ENCODE measurements at regions not wholly inside any gene's neighbourhood (a gene's known extent, or its start where the extent isn't known, plus 50 kb on each side); places are given as distances from the start of the nearest gene placed in this dataset.

DNA sequence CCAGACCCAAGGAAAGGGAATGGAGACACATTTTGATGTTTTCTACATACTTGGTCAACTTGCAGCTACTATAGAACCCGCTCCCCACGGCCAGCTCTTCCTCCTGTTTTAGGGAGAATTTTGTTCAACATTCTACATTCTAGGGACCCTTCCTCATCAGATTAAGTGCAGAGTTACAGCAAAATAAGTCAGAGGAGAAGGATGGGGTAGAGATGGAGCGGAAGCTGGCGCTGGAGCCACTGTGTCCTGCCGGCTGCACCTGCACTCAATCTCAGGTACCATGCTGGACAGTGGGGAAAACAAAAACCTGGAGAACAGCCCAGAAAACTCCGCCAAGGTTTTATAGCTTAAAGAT is 79.4 kb upstream of the EN2 start:
- FAIRE-seq (no peak), DNase-seq (ENCODE audit: insufficient read length, low spot score) (no peak)
- TF ChIP-seq, protein P1, sequence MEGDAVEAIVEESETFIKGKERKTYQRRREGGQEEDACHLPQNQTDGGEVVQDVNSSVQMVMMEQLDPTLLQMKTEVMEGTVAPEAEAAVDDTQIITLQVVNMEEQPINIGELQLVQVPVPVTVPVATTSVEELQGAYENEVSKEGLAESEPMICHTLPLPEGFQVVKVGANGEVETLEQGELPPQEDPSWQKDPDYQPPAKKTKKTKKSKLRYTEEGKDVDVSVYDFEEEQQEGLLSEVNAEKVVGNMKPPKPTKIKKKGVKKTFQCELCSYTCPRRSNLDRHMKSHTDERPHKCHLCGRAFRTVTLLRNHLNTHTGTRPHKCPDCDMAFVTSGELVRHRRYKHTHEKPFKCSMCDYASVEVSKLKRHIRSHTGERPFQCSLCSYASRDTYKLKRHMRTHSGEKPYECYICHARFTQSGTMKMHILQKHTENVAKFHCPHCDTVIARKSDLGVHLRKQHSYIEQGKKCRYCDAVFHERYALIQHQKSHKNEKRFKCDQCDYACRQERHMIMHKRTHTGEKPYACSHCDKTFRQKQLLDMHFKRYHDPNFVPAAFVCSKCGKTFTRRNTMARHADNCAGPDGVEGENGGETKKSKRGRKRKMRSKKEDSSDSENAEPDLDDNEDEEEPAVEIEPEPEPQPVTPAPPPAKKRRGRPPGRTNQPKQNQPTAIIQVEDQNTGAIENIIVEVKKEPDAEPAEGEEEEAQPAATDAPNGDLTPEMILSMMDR (IDR thresholded peaks at IDR 0.05; ENCODE audit: insufficient read depth, missing control alignments) = no peak

DNA sequence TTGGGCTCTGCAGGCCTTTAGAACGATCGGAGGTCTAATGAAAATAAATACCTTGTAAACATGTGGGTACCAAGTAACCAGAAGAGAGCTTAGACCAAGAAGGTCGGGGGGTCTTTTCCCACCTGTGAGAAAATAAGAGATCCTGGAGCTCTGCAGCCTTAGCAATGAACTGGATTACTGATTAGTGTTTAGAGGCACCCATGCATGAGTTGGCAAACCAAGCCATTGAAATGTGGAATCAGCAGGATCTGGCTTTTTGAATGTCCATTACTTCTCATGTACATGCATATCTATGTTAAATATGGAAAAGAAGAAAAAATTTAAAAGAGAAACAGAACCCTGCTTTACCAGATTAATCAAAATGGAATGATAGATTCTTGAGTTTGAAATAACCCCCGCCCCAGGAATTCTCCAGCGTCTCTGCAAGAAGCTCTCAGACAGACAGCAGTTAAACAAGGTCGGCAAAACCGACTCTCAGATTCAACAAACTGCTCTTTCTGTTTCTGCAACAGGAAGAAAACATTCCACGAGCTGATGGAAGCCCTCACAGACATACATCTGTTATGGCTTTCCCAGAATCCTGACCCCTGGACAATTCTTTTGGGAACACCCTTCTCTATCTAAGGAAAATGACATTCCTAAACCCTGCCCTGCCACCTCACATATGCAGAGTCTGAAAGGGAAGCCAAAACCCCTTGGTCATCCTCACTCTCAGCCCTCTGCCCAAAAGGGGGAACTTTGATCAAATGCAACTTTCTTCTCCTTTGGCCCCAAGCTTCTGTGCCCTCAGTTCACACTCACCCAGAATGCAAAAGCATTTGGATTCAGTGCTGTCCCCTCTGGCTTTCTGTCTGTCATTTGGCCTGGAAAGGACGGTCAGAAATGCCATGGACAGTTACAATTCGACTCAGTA is 78.7 kb upstream of the EN2 start:
- no peak for FAIRE-seq
- TF ChIP-seq, protein P1 (IDR thresholded peaks at IDR 0.05; ENCODE audit: insufficient read depth, missing control alignments) = no peak
- no peak for DNase-seq (ENCODE audit: insufficient read length, low spot score)

DNA sequence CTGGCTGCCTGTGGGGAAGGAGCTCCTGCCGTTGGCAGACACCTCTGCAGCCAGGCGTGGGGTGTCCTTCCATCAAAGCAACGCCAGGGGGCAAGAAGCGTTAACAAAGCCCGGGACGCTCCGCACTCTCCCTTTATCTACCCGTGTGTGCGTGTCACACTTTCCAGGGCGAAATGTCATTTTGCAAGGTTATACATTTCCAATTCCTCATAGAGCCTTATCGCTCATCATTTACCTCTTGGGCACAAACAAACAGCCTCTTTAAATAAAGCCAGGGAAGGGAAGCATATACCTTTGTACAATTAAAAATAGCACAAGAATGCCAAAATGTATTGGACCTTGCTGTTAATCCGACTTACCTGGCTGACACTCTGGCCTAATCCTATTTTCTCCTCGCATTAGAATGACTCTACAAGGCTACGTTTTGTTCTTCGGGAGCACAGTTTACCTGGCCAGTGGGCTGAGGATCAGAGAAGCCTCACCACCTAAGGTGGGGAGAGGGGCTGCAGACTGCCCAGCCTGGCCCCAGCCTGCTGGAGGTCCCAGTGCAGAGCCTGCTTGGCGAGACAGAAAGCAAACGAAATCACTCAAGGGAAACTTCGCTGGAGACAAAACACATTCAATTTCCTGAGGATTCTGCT is 77.6 kb upstream of the EN2 start:
- peak; percentile 73 for DNase-seq (ENCODE audit: insufficient read length, low spot score)
- FAIRE-seq = no peak
- TF ChIP-seq, protein P1 (IDR thresholded peaks at IDR 0.05; ENCODE audit: insufficient read depth, missing control alignments) = peak; percentile 61

DNA sequence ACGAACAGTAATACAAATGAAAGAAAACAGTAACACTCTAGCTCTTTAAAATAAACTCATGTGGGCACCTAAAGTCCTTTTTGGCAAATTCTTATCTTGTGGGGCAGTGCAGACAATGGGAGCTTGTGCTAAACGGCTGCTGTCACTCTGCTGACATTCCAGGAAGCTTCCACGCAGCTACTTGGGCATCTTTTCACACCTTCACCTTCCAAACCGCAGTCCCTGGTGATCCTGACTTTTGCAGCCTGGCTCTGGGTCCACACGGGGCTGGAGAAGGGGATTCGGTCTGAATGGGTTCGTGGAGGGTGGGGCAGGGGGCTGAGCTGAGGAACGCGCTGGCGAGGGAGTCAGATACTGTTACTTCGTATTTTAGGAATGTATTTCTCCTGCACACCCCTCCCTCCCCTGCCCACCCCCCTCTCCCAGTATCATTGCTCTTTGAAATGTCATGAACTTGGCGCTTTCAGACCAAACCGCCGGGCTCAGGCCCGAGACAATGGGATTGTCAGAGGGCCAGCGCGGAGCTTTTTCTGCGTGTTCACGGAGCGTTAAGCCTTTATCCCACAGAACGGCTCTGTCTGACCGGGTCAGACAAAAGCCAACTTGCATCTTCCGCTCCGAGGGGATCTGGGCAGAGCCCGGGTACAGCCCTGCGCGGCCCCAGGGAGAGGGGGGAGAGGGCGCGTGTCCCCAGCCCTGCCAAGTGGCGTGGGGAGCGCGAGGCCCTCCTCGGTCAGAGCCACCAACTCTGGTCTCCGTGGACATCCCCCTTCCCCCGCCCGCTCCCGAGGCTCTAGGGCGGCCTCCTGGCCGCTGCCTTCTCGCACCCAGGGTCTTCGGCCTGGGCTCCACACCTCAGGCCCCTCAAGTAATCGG is 76.7 kb upstream of the EN2 start:
- FAIRE-seq = no peak
- DNase-seq (ENCODE audit: insufficient read length, low spot score) = no peak
- TF ChIP-seq, protein P1 (IDR thresholded peaks at IDR 0.05; ENCODE audit: insufficient read depth, missing control alignments) = no peak

DNA sequence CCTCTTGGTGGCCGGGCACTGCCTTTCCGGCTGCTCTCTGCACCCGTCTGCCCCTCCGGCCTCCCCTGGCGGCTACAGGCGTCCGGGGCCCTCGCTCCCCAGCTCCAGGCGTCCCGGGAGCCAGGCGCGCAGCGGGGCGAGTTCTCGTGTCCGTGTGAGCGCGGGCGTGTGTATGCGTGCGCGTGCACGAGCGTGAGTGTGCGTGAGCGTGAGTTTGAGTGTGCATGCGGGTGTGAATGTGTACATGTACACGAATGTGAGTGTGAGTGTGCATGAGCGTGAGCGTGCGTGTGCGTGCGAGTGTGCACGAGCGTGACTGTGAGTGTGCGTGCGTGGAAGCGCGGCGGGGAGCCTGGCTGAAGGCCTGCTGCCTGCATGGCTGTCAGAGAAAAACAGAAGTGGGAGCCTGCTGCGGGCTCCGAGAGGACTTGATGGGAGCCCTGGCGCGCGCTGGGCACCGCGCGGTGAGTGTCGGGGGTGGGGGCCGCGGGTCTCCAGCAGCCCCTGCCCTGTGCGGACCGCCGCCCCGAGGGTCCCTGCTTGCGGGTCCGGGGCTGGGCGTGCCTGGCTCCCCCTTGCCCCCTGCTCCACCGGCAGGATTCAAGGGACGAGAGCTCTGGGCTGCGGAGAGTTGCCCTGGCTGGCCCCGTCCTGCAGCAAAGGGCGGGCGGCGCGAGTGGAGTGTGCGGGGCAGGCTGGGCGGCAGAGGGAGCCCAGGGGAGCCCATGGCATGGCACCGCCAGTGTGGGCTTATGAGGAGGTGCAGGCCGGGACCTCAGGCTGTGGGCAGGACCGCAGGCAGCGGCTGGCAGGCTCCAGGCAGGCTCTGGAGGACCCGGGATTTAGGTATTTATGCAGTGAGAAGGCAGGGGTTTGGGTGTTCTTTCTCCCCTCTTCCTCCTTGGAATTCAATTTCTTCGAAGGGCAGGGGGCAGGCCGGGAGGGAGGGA is 75.8 kb upstream of the EN2 start:
- DNase-seq (ENCODE audit: insufficient read length, low spot score) (no peak), FAIRE-seq (no peak)
- TF ChIP-seq, protein P1 (IDR thresholded peaks at IDR 0.05; ENCODE audit: insufficient read depth, missing control alignments) = no peak

DNA sequence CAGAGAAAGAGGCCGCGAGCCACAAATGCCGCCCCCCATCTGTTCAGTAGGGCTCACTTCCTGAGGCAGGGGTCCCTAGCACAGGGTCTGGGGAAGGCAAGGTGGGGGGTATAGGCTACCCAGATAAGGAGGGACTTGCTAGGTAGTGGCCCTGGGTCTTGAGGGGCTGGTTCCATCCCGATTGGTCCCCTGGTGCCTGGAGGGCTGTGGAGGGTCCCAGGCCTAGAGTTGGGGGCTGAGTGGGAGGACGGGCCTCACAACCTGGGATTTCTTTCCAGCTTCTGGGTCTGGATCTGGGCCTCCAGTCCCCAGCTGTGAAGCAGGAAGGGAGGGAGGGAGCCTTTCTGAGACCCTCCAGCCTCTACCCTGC is 75.1 kb upstream of the EN2 start:
- TF ChIP-seq, protein P1 (IDR thresholded peaks at IDR 0.05; ENCODE audit: insufficient read depth, missing control alignments) = no peak
- FAIRE-seq (no peak), DNase-seq (ENCODE audit: insufficient read length, low spot score) (no peak)

Data from D721Med (cell line).